GM12875 (cell line): ENCODE measurements at regions not wholly inside any gene's neighbourhood (a gene's known extent, or its start where the extent isn't known, plus 50 kb on each side); places are given as distances from the start of the nearest gene placed in this dataset.

Experiments
- H3K4me3 ChIP-seq: one replicate; pipeline ENCODE4 v1.5.1; 2011; ENCODE audit warnings: low read depth, low read length, control low read depth
- TF ChIP-seq, protein P1 (sequence below): IDR thresholded peaks from 2 replicates; pipeline ENCODE4 v1.5.1; 2011; ENCODE audit warnings: low read depth, mild to moderate bottlenecking, control low read depth, inconsistent platforms, low read length, moderate library complexity, borderline replicate concordance; ENCODE audit not compliant: insufficient read depth

DNA sequence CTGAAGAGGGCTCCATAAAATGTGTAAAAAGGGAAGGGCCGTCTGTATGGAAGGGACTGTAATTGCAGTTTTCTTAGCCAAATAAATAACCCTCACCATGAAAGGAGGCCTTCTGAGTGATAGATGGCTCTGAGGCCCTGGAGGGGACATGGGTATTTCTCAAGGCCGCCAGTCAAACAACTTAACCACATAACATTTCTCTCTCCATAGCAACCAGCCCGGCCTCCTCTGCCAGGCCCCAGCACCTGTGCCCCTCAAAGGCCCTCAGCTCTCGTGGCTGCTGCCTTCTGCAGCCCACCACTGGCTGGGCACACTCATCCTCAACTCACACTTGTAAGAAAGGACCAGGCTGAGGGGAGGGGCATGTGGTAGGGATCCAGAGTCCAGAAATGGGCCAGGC is 57.0 kb upstream of the GJB5 start:
- TF ChIP-seq, protein P1, sequence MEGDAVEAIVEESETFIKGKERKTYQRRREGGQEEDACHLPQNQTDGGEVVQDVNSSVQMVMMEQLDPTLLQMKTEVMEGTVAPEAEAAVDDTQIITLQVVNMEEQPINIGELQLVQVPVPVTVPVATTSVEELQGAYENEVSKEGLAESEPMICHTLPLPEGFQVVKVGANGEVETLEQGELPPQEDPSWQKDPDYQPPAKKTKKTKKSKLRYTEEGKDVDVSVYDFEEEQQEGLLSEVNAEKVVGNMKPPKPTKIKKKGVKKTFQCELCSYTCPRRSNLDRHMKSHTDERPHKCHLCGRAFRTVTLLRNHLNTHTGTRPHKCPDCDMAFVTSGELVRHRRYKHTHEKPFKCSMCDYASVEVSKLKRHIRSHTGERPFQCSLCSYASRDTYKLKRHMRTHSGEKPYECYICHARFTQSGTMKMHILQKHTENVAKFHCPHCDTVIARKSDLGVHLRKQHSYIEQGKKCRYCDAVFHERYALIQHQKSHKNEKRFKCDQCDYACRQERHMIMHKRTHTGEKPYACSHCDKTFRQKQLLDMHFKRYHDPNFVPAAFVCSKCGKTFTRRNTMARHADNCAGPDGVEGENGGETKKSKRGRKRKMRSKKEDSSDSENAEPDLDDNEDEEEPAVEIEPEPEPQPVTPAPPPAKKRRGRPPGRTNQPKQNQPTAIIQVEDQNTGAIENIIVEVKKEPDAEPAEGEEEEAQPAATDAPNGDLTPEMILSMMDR, result no peak

GRCh38 chr1:34701326-34702060 is 53.4 kb upstream of the GJB5 start:
- H3K4me3 ChIP-seq, result no peak overlapping the region
- TF ChIP-seq, protein P1, result no peak

More for the DNA sequence above, 57.0 kb upstream of the GJB5 start:
- no peak overlapping the region for H3K4me3 ChIP-seq
